H1 (cell line): ENCODE measurements at regions not wholly inside any gene's neighbourhood (a gene's known extent, or its start where the extent isn't known, plus 50 kb on each side); places are given as distances from the start of the nearest gene placed in this dataset.
"Not testable (repeated sequence)": the region's sequence is repeated elsewhere in the genome, so short reads cannot be mapped to it uniquely, and the experiment has no call there.

Experiments used
- RXRA ChIP-seq: IDR thresholded peaks from 2 replicates; pipeline ENCODE4 v1.6.1; 2011; ENCODE audit warnings: low read depth, mild to moderate bottlenecking, low read length, moderate library complexity; ENCODE audit not compliant: insufficient read depth
- SP1 ChIP-seq: IDR thresholded peaks from 2 replicates; pipeline ENCODE4 v1.6.1; 2011; ENCODE audit warnings: low read depth, low read length
- SP4 ChIP-seq: IDR thresholded peaks from 2 replicates; pipeline ENCODE4 v1.6.1; 2012; ENCODE audit warnings: low read length, inconsistent platforms

GRCh38 chr22:16447451-16447850 is 145.2 kb downstream of the CCT8L2 start:
- TF ChIP-seq SP4, SP1, RXRA: not testable (repeated sequence)
